HepG2 (cell line): ENCODE measurements at regions not wholly inside any gene's neighbourhood (a gene's known extent, or its start where the extent isn't known, plus 50 kb on each side); places are given as distances from the start of the nearest gene placed in this dataset.
"Not testable (repeated sequence)": the region's sequence is repeated elsewhere in the genome, so short reads cannot be mapped to it uniquely, and the experiment has no call there.

Experiments used
- ATAC-seq: fragments of 200-7000 bp; cut with Tn5 transposase; 3 replicates; pipeline ENCODE4 v1.9.1; 2020; ENCODE audit warnings: mild to moderate bottlenecking, moderate library complexity
- BruUV-seq: library from RNA; stranded (reverse); fragments of 400-500 nt; replicated peaks from 2 replicates; lab custom pipeline; 2021; lab: Mats Ljungman, UMichigan
- CTCF ChIA-PET: fragments of 300-600 bp; formaldehyde crosslinking; extraction: SDS; loops from one replicate; lab custom pipeline; 2021; ENCODE audit warnings: low total read pairs, inconsistent platforms, low intra/inter-chr PET ratio; lab: Yijun Ruan, JAX
- POLR2A ChIA-PET: fragments of 350-600 bp; sonication (Branson Sonifier 250); formaldehyde crosslinking; loops from one replicate; lab custom pipeline; 2020; ENCODE audit warnings: antibody characterized with exemption, inconsistent platforms; lab: Yijun Ruan, JAX
- DNase-seq: peaks from one replicate; pipeline ENCODE4 v3.0.0-alpha.2; 2015; ENCODE audit warnings: low spot score
- FAIRE-seq: peaks from 3 replicates; lab custom pipeline; 2011; peaks lifted over from hg19 to GRCh38; lab: Jason Lieb, UNC
- H2AFZ ChIP-seq: one replicate; pipeline ENCODE4 v1.6.1; 2011; ENCODE audit warnings: low read length, inconsistent platforms
- H3K27ac ChIP-seq: fragments of 300-600 bp; 3 replicates; pipeline ENCODE4 v1.8.0; 2011; ENCODE audit warnings: mixed run types, mild to moderate bottlenecking, mixed read lengths, low read length, inconsistent platforms; ENCODE audit not compliant: insufficient read depth; ENCODE audit errors: extremely low read length
- H3K27me3 ChIP-seq, 2 experiments: fragments of 200-600 bp in 1 of 2; 2 replicates in 1 of 2; 3 replicates in 1 of 2; pipeline versions ENCODE4 v1.6.0 to v1.8.0; 2011; ENCODE audit warnings: low read length in 2 of 2, mild to moderate bottlenecking in 2 of 2, moderate library complexity in 2 of 2, inconsistent platforms in 1 of 2; ENCODE audit not compliant: insufficient read depth in 2 of 2, control insufficient read depth in 1 of 2
- H3K36me3 ChIP-seq, 2 experiments: fragments of 200-600 bp in 1 of 2; replicated peaks in 1 of 2; 2 replicates in 1 of 2; 3 replicates in 1 of 2; pipeline versions ENCODE4 v1.5.1 to v1.8.0; 2011; ENCODE audit warnings: low read length in 2 of 2, inconsistent platforms in 1 of 2; ENCODE audit not compliant: insufficient read depth in 2 of 2, control insufficient read depth in 1 of 2
- H3K4me1 ChIP-seq: 2 replicates; pipeline ENCODE4 v1.5.1; 2012; ENCODE audit warnings: low read length, inconsistent platforms; ENCODE audit not compliant: insufficient read depth
- H3K4me2 ChIP-seq: 2 replicates; pipeline ENCODE4 v1.6.0; 2011; ENCODE audit warnings: low read depth, low read length, inconsistent platforms
- H3K4me3 ChIP-seq, 3 experiments: fragments of 200-600 bp in 1 of 3; sonication (generic), shearing (Covaris generic) in 1 of 3; replicated peaks in 1 of 3; 2 replicates each; pipeline ENCODE4 v1.5.1; 2011 to 2016; ENCODE audit warnings: low read length in 3 of 3, inconsistent platforms in 2 of 3, low read depth in 2 of 3, mild to moderate bottlenecking in 2 of 3, control low read depth in 1 of 3, mixed read lengths in 1 of 3; ENCODE audit not compliant: insufficient read depth in 1 of 3
- H3K79me2 ChIP-seq: one replicate; pipeline ENCODE4 v1.6.1; 2011; ENCODE audit warnings: low read length, inconsistent platforms; ENCODE audit not compliant: insufficient read depth
- H3K9ac ChIP-seq: 2 replicates; pipeline ENCODE4 v1.6.0; 2011; ENCODE audit warnings: mild to moderate bottlenecking, low read depth, low read length, inconsistent platforms; ENCODE audit not compliant: insufficient read depth
- H3K9me3 ChIP-seq: 2 replicates; pipeline ENCODE4 v1.5.1; 2012; ENCODE audit warnings: mild to moderate bottlenecking, low read length
- H4K20me1 ChIP-seq: 2 replicates; pipeline ENCODE4 v1.6.0; 2011; ENCODE audit warnings: inconsistent platforms, mild to moderate bottlenecking, low read length, moderate library complexity; ENCODE audit not compliant: insufficient read depth
- ADNP ChIP-seq: sonication (generic); formaldehyde crosslinking; IDR thresholded peaks from 2 replicates; pipeline ENCODE4 v1.4.0; 2020; ENCODE audit warnings: missing genetic modification reagents
- KMT2B ChIP-seq: IDR thresholded peaks from 2 replicates; pipeline ENCODE4 v1.6.1; 2016; ENCODE audit warnings: missing genetic modification reagents, missing compliant biosample characterization
- PAX8 ChIP-seq: sonication (generic); formaldehyde crosslinking; IDR thresholded peaks from 2 replicates; pipeline ENCODE4 v1.8.0; 2022; ENCODE audit warnings: mild to moderate bottlenecking, missing genetic modification reagents, borderline replicate concordance
- PBX2 ChIP-seq: IDR thresholded peaks from 2 replicates; pipeline ENCODE4 v1.6.1; 2016; ENCODE audit warnings: control low read depth
- SALL2 ChIP-seq: sonication (generic); formaldehyde crosslinking; IDR thresholded peaks from 2 replicates; pipeline ENCODE4 v1.8.1; 2023; ENCODE audit warnings: mild to moderate bottlenecking, missing genetic modification reagents, inconsistent platforms
- SYNCRIP ChIP-seq: fragments of 200-400 bp; formaldehyde crosslinking; IDR thresholded peaks from 2 replicates; pipeline ENCODE4 v1.6.1; 2018; ENCODE audit warnings: mild to moderate bottlenecking, low read depth, low read length; ENCODE audit not compliant: insufficient read depth
- ZBTB2 ChIP-seq: sonication (generic); formaldehyde crosslinking; IDR thresholded peaks from 2 replicates; pipeline ENCODE4 v1.8.0; 2022; ENCODE audit warnings: low read depth, missing genetic modification reagents
- ZKSCAN8 ChIP-seq: IDR thresholded peaks from 2 replicates; pipeline ENCODE4 v1.6.1; 2016; ENCODE audit warnings: borderline replicate concordance, missing genetic modification reagents, missing compliant biosample characterization
- ZNF691 ChIP-seq: sonication (generic); formaldehyde crosslinking; IDR thresholded peaks from 2 replicates; pipeline ENCODE4 v1.4.0; 2020; ENCODE audit warnings: missing genetic modification reagents, low read depth, mild to moderate bottlenecking, borderline replicate concordance
- WGBS: methylation state at CpG from one replicate; pipeline ENCODE4 v1.1.6; 2017; ENCODE audit warnings: low lambda C conversion rate; 5-methylcytosine and 5-hydroxymethylcytosine counted together
- in situ Hi-C: cut with HindIII; loops from 2 replicates; pipeline ENCODE4 v1.10.0; 2017; ENCODE audit warnings: low pct_unique_long_range_greater_than_20kb; ENCODE audit not compliant: extremely low pct_ligation_motif_present
- intact Hi-C: fragments of 100-400 bp; cut with micrococcal nuclease; formaldehyde crosslinking; loops from one replicate; pipeline ENCODE4 v1.10.0; 2022; ENCODE audit not compliant: unreplicated experiment

- H3K79me2 ChIP-seq: no peaks in the 10 kb centered on the region
- 77% methylated on average over 4 of the region's 12 CpGs for WGBS
- H3K36me3 ChIP-seq: no peaks in the 10 kb centered on the region
- no peak overlapping the region for H3K4me3 ChIP-seq
- no peaks in the 10 kb centered on the region for H3K27me3 ChIP-seq
- no peaks in the 10 kb centered on the region for H3K9me3 ChIP-seq
- H3K4me2 ChIP-seq: no peak overlapping the region
- H3K27ac ChIP-seq: no peak overlapping the region
- ChIA-PET CTCF (no interaction called here), POLR2A (no interaction called here)
- no peak for ATAC-seq
- no peak for FAIRE-seq
- BruUV-seq: no TSS peak
- no peak overlapping the region for H2AFZ ChIP-seq
- H3K9ac ChIP-seq: no peak overlapping the region
- no peaks in the 10 kb centered on the region for H3K4me1 ChIP-seq
- no peaks in the 10 kb centered on the region for H4K20me1 ChIP-seq
- TF ChIP-seq ZKSCAN8: no peak
- no peak for TF ChIP-seq PAX8
- no peak for TF ChIP-seq ADNP
- TF ChIP-seq ZNF691: no peak
- TF ChIP-seq KMT2B: no peak
- TF ChIP-seq SALL2 (CRISPR knock-in tag): no peak
- no peak for TF ChIP-seq SYNCRIP
- TF ChIP-seq ZBTB2 (CRISPR knock-in tag): no peak
- no peak for TF ChIP-seq PBX2 (CRISPR knock-in tag)
- in situ Hi-C loops (loop anchor here (25.0 kb wide), 1 partner anchor 133 kb away; the partner anchor contains the start of genes ACY3 and ALDH3B2), intact Hi-C loops (no loop called here)
- no peak for DNase-seq
Observed at GRCh38 chr11:67795746-67796145, 121.3 kb upstream of the ALDH3B2 start.

GRCh38 chr11:67793750-67794149 lies 119.3 kb upstream of the ALDH3B2 start:
- BruUV-seq, H3K9me3 ChIP-seq, H3K9ac ChIP-seq, H3K4me2 ChIP-seq, H3K79me2 ChIP-seq, DNase-seq, H2AFZ ChIP-seq, POLR2A ChIA-PET, H3K4me1 ChIP-seq, H3K4me3 ChIP-seq, FAIRE-seq, H3K36me3 ChIP-seq, ATAC-seq, H4K20me1 ChIP-seq, intact Hi-C loops, H3K27me3 ChIP-seq, CTCF ChIA-PET, H3K27ac ChIP-seq: not testable (repeated sequence)
- WGBS: 62% methylated on average over 8 of the region's 8 CpGs
- in situ Hi-C loops: loop anchor here (25.0 kb wide), 1 partner anchor 131 kb away; the partner anchor contains the start of genes ACY3 and ALDH3B2
